GM23248 (cell line): ENCODE measurements at regions not wholly inside any gene's neighbourhood (a gene's known extent, or its start where the extent isn't known, plus 50 kb on each side); places are given as distances from the start of the nearest gene placed in this dataset.

ENCODE experiments used
- EZH2 ChIP-seq: fragments of 200-600 bp; sonication (generic); IDR thresholded peaks from 2 replicates; pipeline ENCODE4 v1.6.1; 2018; ENCODE audit warnings: antibody characterized with exemption, mild to moderate bottlenecking; ENCODE audit not compliant: insufficient read depth, poor library complexity, severe bottlenecking
- EZH2phosphoT487 ChIP-seq: fragments of 200-600 bp; sonication (generic); IDR thresholded peaks from 2 replicates; pipeline ENCODE4 v1.6.1; 2018; ENCODE audit warnings: antibody characterized with exemption, moderate library complexity, mild to moderate bottlenecking, low read depth; ENCODE audit not compliant: insufficient read depth

DNA sequence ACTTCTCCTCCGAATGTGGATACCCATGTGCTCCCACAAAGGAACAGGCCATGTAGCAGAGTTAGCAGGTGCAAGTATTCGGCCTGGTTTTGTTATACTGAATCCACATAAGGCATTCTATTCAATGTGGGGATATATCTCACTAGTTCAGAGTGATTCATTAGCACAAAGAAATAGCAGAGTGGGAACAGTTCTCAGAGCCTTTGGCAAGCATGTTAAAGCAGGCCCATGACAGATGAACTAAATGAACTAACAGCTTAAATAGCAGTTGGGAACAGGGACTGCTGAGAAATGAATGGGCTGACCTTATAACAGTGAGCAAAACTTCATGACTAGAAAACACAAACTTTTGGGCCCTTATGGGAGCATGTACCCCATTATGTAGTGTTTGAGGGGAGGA lies 352.0 kb downstream of the FLRT2 start:
- TF ChIP-seq EZH2phosphoT487 (no peak), EZH2 (no peak)
